WTC11 (cell line): ENCODE measurements at regions not wholly inside any gene's neighbourhood (a gene's known extent, or its start where the extent isn't known, plus 50 kb on each side); places are given as distances from the start of the nearest gene placed in this dataset.

ENCODE experiments used
- CTCF ChIP-seq: fragments of 200-600 bp; IDR thresholded peaks from 2 replicates; pipeline ENCODE4 v1.8.0; 2022; ENCODE audit warnings: antibody characterized with exemption
- ETV6 ChIP-seq: sonication (generic); formaldehyde crosslinking; IDR thresholded peaks from 2 replicates; pipeline ENCODE4 v1.8.1; 2022; ENCODE audit warnings: mild to moderate bottlenecking, missing genetic modification reagents
- RELA ChIP-seq: sonication (generic); formaldehyde crosslinking; IDR thresholded peaks from 2 replicates; pipeline ENCODE4 v1.8.1; 2022; ENCODE audit warnings: missing genetic modification reagents, mild to moderate bottlenecking, borderline replicate concordance
- TP53 ChIP-seq: sonication (generic); formaldehyde crosslinking; IDR thresholded peaks from 2 replicates; pipeline ENCODE4 v1.8.1; 2023; ENCODE audit warnings: mild to moderate bottlenecking, missing genetic modification reagents
- ZBTB21 ChIP-seq: sonication (generic); formaldehyde crosslinking; IDR thresholded peaks from 2 replicates; pipeline ENCODE4 v1.8.1; 2023; ENCODE audit warnings: mild to moderate bottlenecking, missing genetic modification reagents, borderline replicate concordance
- ZNF138 ChIP-seq: sonication (generic); formaldehyde crosslinking; conservative IDR thresholded peaks from 2 replicates; pipeline ENCODE4 v1.8.1; 2022; ENCODE audit warnings: mild to moderate bottlenecking, moderate library complexity, missing genetic modification reagents
- ZNF671 ChIP-seq: fragments of 250-450 bp; sonication (Bioruptor Pico); IDR thresholded peaks from 2 replicates; pipeline ENCODE4 v1.8.0; 2021; ENCODE audit warnings: mild to moderate bottlenecking

- TF ChIP-seq ZNF138 (no peak), RELA (no peak), ZNF671 (CRISPR knock-in tag) (no peak), CTCF (no peak), ZBTB21 (CRISPR knock-in tag) (no peak), ETV6 (CRISPR knock-in tag) (no peak), TP53 (CRISPR knock-in tag) (no peak)
Measured at GRCh38 chr14:28589792-28590191, 176.8 kb upstream of the FOXG1 start.
